GM19463 (cell line): ENCODE measurements at regions not wholly inside any gene's neighbourhood (a gene's known extent, or its start where the extent isn't known, plus 50 kb on each side); places are given as distances from the start of the nearest gene placed in this dataset.

Source experiments
- ATAC-seq: cut with Tn5 transposase; IDR thresholded peaks from one replicate; pipeline ENCODE4 v1.9.1; 2021; ENCODE audit warnings: mild to moderate bottlenecking, moderate library complexity; ENCODE audit not compliant: unreplicated experiment

GRCh38 chr7:52088008-52088901, 771.6 kb upstream of the COBL start:
- ATAC-seq = no peak

- ATAC-seq = no peak
These were observed 769.0 kb upstream of the COBL start for GRCh38 chr7:52085610-52086009.

GRCh38 chr7:52080493-52080892, 763.9 kb upstream of the COBL start:
- ATAC-seq = no peak

GRCh38 chr7:52079726-52080125, 763.1 kb upstream of the COBL start:
- no peak for ATAC-seq

GRCh38 chr7:52077571-52077970, 761.0 kb upstream of the COBL start:
- ATAC-seq = no peak

- no peak for ATAC-seq
These were observed 758.3 kb upstream of the COBL start for GRCh38 chr7:52074912-52075311.

GRCh38 chr7:52074071-52074470, 757.5 kb upstream of the COBL start:
- no peak for ATAC-seq

- ATAC-seq = no peak
These were observed 755.1 kb upstream of the COBL start for GRCh38 chr7:52071744-52072143.

- ATAC-seq = no peak
These were observed 747.9 kb upstream of the COBL start for GRCh38 chr7:52064493-52064892.

- ATAC-seq = no peak
These were observed 745.1 kb upstream of the COBL start for GRCh38 chr7:52061666-52062065.

GRCh38 chr7:52053525-52053924, 736.9 kb upstream of the COBL start:
- ATAC-seq = no peak

- ATAC-seq = no peak
These were observed 714.1 kb upstream of the COBL start for GRCh38 chr7:52030722-52031121.

GRCh38 chr7:52026140-52026539, 709.5 kb upstream of the COBL start:
- no peak for ATAC-seq

- ATAC-seq = no peak
These were observed 704.7 kb upstream of the COBL start for GRCh38 chr7:52021343-52021742.

GRCh38 chr7:52018680-52019054, 702.1 kb upstream of the COBL start:
- no peak for ATAC-seq

GRCh38 chr7:52017802-52018679, 701.4 kb upstream of the COBL start:
- ATAC-seq = peak; percentile 48

GRCh38 chr7:52009181-52009580, 692.6 kb upstream of the COBL start:
- no peak for ATAC-seq

GRCh38 chr7:52006674-52007073, 690.1 kb upstream of the COBL start:
- ATAC-seq = no peak

- ATAC-seq = no peak
These were observed 689.0 kb upstream of the COBL start for GRCh38 chr7:52005613-52006012.

- ATAC-seq = no peak
These were observed 679.1 kb upstream of the COBL start for GRCh38 chr7:51995596-51996179.

GRCh38 chr7:51982653-51983052, 666.0 kb upstream of the COBL start:
- no peak for ATAC-seq

- no peak for ATAC-seq
These were observed 664.2 kb upstream of the COBL start for GRCh38 chr7:51980812-51981211.
